ENCODE measurements at regions not wholly inside any gene's neighbourhood (a gene's known extent, or its start where the extent isn't known, plus 50 kb on each side); places are given as distances from the start of the nearest gene placed in this dataset.

GRCh38 chr7:120043250-120043649, 229.7 kb upstream of the KCND2 start:
- Histone ChIP-seq H2AFZ (no peak overlapping the region), H3K4me3 (no peak overlapping the region), H3K4me1 (ENCODE audit: insufficient read depth) (peaks cover 20% of the 10 kb centered on the region), H3K4me2 (no peak overlapping the region), H3F3A (replicated peaks; ENCODE audit: low read depth) (no peaks in the 10 kb centered on the region), H3K27me3 (ENCODE audit: insufficient read depth) (no peaks in the 10 kb centered on the region), H3K9me2 (ENCODE audit: insufficient read depth) (peaks cover 19% of the 10 kb centered on the region), H3K79me2 (replicated peaks; ENCODE audit: insufficient read depth) (no peaks in the 10 kb centered on the region), H3K36me3 (ENCODE audit: insufficient read depth) (no peaks in the 10 kb centered on the region), H3K27ac (ENCODE audit: low read depth) (no peak overlapping the region), H4K20me1 (replicated peaks; ENCODE audit: insufficient read depth) (no peaks in the 10 kb centered on the region)
- Mint-ChIP-seq H3K4me3 (no peak overlapping the region), H3K27me3 (ENCODE audit: insufficient read depth, low read depth, poor library complexity) (no peaks in the 10 kb centered on the region), H3K27ac (no peak overlapping the region), H3K4me1 (peaks cover 15% of the 10 kb centered on the region), H3K9me3 (peaks cover 17% of the 10 kb centered on the region), H3K36me3 (ENCODE audit: low read depth) (peaks cover 28% of the 10 kb centered on the region; the same call in 2 of the 3 replicates)
- DNase-seq (ENCODE audit: low spot score) (no peak), ATAC-seq (no peak)
- TF ChIP-seq, protein P1, sequence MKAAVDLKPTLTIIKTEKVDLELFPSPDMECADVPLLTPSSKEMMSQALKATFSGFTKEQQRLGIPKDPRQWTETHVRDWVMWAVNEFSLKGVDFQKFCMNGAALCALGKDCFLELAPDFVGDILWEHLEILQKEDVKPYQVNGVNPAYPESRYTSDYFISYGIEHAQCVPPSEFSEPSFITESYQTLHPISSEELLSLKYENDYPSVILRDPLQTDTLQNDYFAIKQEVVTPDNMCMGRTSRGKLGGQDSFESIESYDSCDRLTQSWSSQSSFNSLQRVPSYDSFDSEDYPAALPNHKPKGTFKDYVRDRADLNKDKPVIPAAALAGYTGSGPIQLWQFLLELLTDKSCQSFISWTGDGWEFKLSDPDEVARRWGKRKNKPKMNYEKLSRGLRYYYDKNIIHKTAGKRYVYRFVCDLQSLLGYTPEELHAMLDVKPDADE (IDR thresholded peaks at IDR 0.05), result no peak
- TF ChIP-seq ZNF114 (CRISPR knock-in tag; IDR thresholded peaks at IDR 0.05), result no peak
- TF ChIP-seq NANOG (IDR thresholded peaks at IDR 0.05; ENCODE audit: borderline replicate concordance), result no peak

DNA sequence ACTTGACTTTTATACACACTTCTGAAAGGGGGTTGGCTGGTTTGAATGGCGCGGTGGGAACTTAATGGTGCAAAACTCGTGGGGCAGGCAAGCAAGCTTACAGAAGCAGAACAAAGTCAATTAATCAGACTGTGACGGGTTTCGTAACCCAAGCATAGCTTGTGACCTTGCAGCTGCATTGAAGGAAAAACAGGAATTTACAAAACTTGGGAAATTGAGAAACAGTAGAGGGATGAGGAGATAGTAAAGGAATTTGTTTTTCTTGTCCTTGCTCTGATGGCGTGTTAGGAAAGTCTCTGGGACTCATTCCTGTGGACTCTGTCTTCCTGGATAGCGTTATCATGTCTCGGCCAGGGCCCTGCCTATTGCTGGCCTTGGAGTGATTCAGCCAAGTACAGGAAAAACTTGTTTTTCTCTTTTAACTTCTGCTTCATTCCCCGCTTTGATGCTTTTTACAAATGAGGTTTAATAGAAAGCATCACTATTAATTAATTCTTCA, 220.0 kb upstream of the KCND2 start:
- H2AFZ ChIP-seq, result no peak overlapping the region
- no peak overlapping the region for H3K27ac Mint-ChIP-seq
- H3F3A ChIP-seq (replicated peaks; ENCODE audit: low read depth), result no peaks in the 10 kb centered on the region
- no peak overlapping the region for H3K4me2 ChIP-seq
- H3K4me1 Mint-ChIP-seq, result no peaks in the 10 kb centered on the region
- H3K9me3 Mint-ChIP-seq, result no peaks in the 10 kb centered on the region
- no peaks in the 10 kb centered on the region for H3K27me3 ChIP-seq (ENCODE audit: insufficient read depth)
- H3K4me1 ChIP-seq (ENCODE audit: insufficient read depth), result no peaks in the 10 kb centered on the region
- H3K9me2 ChIP-seq (ENCODE audit: insufficient read depth), result peaks cover 15% of the 10 kb centered on the region
- H3K4me3 ChIP-seq, result no peak overlapping the region
- ATAC-seq (no peak), DNase-seq (ENCODE audit: low spot score) (no peak)
- H3K36me3 Mint-ChIP-seq (ENCODE audit: low read depth), result no peaks in the 10 kb centered on the region
- no peak overlapping the region for H3K4me3 Mint-ChIP-seq
- H3K36me3 ChIP-seq (ENCODE audit: insufficient read depth), result no peaks in the 10 kb centered on the region
- no peaks in the 10 kb centered on the region for H4K20me1 ChIP-seq (replicated peaks; ENCODE audit: insufficient read depth)
- H3K27ac ChIP-seq (ENCODE audit: low read depth), result no peak overlapping the region
- no peaks in the 10 kb centered on the region for H3K79me2 ChIP-seq (replicated peaks; ENCODE audit: insufficient read depth)
- peaks cover 2% of the 10 kb centered on the region for H3K27me3 Mint-ChIP-seq (ENCODE audit: insufficient read depth, low read depth, poor library complexity)
- TF ChIP-seq CTCF (conservative IDR thresholded peaks at IDR 0.05; ENCODE audit: low read depth in 2 of 2) (no peak), POLR2AphosphoS5 (IDR thresholded peaks at IDR 0.05; ENCODE audit: low read depth) (no peak), ZNF331 (CRISPR knock-in tag; IDR thresholded peaks at IDR 0.05; ENCODE audit: low read depth) (no peak), EZH2 (IDR thresholded peaks at IDR 0.05; ENCODE audit: low read depth, unreplicated experiment) (no peak), STAT1 (IDR thresholded peaks at IDR 0.05; ENCODE audit: unreplicated experiment) (no peak), ZNF114 (CRISPR knock-in tag; IDR thresholded peaks at IDR 0.05) (no peak), NANOG (IDR thresholded peaks at IDR 0.05; ENCODE audit: borderline replicate concordance) (no peak), CREB1 (CRISPR knock-in tag; IDR thresholded peaks at IDR 0.05; ENCODE audit: low read depth) (no peak)
- TF ChIP-seq, protein P1 (IDR thresholded peaks at IDR 0.05), result no peak
- TF ChIP-seq, protein P2, sequence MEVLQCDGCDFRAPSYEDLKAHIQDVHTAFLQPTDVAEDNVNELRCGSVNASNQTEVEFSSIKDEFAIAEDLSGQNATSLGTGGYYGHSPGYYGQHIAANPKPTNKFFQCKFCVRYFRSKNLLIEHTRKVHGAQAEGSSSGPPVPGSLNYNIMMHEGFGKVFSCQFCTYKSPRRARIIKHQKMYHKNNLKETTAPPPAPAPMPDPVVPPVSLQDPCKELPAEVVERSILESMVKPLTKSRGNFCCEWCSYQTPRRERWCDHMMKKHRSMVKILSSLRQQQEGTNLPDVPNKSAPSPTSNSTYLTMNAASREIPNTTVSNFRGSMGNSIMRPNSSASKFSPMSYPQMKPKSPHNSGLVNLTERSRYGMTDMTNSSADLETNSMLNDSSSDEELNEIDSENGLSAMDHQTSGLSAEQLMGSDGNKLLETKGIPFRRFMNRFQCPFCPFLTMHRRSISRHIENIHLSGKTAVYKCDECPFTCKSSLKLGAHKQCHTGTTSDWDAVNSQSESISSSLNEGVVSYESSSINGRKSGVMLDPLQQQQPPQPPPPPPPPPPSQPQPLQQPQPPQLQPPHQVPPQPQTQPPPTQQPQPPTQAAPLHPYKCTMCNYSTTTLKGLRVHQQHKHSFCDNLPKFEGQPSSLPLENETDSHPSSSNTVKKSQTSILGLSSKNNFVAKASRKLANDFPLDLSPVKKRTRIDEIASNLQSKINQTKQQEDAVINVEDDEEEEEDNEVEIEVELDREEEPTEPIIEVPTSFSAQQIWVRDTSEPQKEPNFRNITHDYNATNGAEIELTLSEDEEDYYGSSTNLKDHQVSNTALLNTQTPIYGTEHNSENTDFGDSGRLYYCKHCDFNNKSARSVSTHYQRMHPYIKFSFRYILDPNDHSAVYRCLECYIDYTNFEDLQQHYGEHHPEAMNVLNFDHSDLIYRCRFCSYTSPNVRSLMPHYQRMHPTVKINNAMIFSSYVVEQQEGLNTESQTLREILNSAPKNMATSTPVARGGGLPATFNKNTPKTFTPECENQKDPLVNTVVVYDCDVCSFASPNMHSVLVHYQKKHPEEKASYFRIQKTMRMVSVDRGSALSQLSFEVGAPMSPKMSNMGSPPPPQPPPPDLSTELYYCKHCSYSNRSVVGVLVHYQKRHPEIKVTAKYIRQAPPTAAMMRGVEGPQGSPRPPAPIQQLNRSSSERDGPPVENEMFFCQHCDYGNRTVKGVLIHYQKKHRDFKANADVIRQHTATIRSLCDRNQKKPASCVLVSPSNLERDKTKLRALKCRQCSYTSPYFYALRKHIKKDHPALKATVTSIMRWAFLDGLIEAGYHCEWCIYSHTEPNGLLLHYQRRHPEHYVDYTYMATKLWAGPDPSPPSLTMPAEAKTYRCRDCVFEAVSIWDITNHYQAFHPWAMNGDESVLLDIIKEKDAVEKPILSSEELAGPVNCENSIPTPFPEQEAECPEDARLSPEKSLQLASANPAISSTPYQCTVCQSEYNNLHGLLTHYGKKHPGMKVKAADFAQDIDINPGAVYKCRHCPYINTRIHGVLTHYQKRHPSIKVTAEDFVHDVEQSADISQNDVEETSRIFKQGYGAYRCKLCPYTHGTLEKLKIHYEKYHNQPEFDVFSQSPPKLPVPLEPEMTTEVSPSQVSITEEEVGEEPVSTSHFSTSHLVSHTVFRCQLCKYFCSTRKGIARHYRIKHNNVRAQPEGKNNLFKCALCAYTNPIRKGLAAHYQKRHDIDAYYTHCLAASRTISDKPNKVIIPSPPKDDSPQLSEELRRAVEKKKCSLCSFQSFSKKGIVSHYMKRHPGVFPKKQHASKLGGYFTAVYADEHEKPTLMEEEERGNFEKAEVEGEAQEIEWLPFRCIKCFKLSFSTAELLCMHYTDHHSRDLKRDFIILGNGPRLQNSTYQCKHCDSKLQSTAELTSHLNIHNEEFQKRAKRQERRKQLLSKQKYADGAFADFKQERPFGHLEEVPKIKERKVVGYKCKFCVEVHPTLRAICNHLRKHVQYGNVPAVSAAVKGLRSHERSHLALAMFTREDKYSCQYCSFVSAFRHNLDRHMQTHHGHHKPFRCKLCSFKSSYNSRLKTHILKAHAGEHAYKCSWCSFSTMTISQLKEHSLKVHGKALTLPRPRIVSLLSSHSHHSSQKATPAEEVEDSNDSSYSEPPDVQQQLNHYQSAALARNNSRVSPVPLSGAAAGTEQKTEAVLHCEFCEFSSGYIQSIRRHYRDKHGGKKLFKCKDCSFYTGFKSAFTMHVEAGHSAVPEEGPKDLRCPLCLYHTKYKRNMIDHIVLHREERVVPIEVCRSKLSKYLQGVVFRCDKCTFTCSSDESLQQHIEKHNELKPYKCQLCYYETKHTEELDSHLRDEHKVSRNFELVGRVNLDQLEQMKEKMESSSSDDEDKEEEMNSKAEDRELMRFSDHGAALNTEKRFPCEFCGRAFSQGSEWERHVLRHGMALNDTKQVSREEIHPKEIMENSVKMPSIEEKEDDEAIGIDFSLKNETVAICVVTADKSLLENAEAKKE (CRISPR knock-in tag; IDR thresholded peaks at IDR 0.05), result no peak

All from GM23338 (cell line).